ENCODE measurements at regions not wholly inside any gene's neighbourhood (a gene's known extent, or its start where the extent isn't known, plus 50 kb on each side); places are given as distances from the start of the nearest gene placed in this dataset.
"Not testable (repeated sequence)": the region's sequence is repeated elsewhere in the genome, so short reads cannot be mapped to it uniquely, and the experiment has no call there.

GRCh38 chr1:146292940-146293936 is 64.4 kb upstream of the NOTCH2NLA start:
- not testable (repeated sequence) for DNase-seq (ENCODE audit: low read depth in 2 of 3, low spot score in 2 of 3)

GRCh38 chr1:146292424-146292823 is 63.6 kb upstream of the NOTCH2NLA start:
- DNase-seq (ENCODE audit: low read depth in 2 of 3, low spot score in 2 of 3): not testable (repeated sequence)

GRCh38 chr1:146287881-146288280 is 59.1 kb upstream of the NOTCH2NLA start:
- not testable (repeated sequence) for DNase-seq (ENCODE audit: low read depth in 2 of 3, low spot score in 2 of 3)

DNA sequence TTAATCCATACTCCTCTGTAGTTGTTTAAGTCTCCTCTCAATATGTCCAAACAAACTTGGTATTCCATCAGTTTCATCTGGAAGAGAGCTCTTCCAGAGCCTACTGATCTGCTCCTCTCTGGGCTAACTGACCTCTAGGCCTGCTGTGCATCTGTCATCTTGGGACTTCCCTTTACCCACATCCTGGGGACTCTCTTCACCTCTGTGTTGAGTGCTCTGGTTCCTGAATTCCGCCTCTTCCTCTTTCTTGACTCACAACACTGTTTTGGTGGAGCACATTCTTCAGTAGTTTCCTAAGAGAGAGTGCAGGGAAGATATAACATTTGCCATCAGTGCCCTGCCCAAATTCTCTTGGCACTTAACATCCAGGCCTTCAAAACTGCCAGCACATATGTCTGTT is 55.9 kb upstream of the NOTCH2NLA start:
- DNase-seq (ENCODE audit: low read depth in 2 of 3, low spot score in 2 of 3): not testable (repeated sequence)

DNA sequence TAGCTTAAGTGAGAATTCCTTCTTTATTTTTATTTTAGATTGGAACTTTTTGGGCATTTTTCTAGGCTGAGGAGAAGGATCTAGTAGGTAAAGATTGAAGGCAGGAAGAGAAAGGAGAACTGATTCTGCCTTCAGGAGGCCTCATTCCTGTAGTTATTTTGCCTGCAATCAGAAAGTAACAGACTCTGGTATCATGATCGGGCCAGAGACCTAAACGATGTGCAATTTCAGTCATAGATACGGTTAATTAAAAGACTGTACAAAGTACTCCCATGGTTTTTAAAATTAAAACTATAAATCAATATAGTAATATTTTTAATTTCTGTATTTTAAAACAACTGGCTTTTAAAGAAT is 54.7 kb upstream of the NOTCH2NLA start:
- DNase-seq (ENCODE audit: low read depth in 2 of 3, low spot score in 2 of 3): not testable (repeated sequence)

DNA sequence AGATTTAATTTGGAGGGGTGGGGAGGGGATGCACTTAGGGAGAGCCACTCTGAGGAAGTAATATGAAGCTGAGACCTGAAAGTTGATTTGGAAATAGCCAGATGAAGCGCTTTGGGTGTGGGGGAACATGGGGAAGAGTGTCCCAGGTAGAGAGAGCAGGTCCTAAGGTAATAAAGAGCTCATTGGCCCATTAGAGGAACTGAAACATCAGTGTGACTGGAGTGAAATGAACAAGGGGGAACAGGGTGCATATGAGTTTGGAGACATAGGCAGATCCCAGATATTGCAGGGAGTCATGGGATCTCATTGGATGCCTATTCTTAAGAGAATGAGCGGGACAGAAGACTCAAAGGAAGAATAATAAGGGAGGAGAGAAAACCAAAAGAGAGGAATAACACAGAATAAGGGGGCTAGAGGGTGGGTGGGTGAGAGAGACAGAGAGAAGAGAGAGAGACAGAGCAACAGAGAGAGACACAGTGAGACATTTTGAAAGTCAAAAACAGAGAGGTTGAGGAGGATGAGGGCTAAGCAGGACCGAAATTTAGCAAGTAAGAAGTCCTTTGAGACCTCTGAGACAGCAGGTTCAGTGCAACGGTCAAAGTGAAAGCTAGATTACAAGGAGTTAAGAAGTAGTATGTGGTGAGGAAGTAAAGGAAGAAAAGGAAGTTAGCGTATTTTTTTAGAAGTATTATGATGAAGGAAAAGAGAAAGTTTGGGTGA is 54.1 kb upstream of the NOTCH2NLA start:
- DNase-seq (ENCODE audit: low read depth in 2 of 3, low spot score in 2 of 3): not testable (repeated sequence)

GRCh38 chr1:146281522-146281921 is 52.7 kb upstream of the NOTCH2NLA start:
- not testable (repeated sequence) for DNase-seq (ENCODE audit: low read depth in 2 of 3, low spot score in 2 of 3)

- DNase-seq (ENCODE audit: low read depth in 2 of 3, low spot score in 2 of 3): not testable (repeated sequence)
These were observed 49.9 kb upstream of the NOTCH2NLA start for GRCh38 chr1:146278758-146279157.
